NCI-H146 (cell line): ENCODE measurements at regions not wholly inside any gene's neighbourhood (a gene's known extent, or its start where the extent isn't known, plus 50 kb on each side); places are given as distances from the start of the nearest gene placed in this dataset.

Experiments used
- DNase-seq: peaks from one replicate; lab custom pipeline; 2025; lab: John Stamatoyannopoulos, UW

DNA sequence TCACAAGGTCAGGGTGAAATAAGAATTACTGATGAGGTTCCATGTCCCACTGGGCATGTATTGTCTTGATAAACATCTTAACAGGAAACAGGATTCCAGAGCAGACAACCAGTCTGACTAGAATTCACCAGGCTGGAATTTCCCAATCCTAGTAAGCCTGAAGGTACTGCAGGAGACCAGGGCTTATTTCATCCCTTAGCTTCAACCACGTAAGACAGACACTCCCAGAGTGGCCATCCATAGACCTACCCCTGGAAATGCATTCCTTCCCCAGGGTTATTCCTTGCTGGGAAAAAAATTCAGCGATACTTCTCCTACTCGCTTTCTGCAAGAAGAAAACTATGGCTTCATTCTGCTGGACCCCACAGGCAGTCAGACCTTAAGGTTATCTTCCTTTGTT lies 785.4 kb downstream of the NR2F1-AS1 start:
- DNase-seq: no peak

- DNase-seq: no peak
Observed at GRCh38 chr5:92780057-92780456, 801.0 kb downstream of the NR2F1-AS1 start.

- no peak for DNase-seq
Observed at GRCh38 chr5:92779536-92779935, 801.5 kb downstream of the NR2F1-AS1 start.

DNA sequence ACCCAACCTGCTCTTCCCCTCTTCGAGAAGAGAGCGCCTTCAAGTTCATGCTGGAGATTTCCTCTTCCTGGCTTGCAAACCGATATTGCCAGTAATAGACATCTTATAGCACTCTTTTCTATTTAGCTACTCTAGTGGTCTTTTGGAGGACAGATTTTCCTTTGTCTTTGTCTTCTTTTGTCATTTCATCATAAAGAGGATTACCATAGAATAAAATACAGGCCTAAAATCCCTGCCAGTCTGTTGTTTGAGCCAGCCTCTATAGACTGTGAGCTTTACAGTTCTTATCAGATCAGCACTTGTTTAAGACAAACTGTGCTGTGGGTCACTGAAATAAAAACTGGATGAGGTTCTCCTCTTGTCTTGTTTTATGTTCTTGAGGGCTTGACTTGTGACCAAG lies 802.8 kb downstream of the NR2F1-AS1 start:
- no peak for DNase-seq

DNA sequence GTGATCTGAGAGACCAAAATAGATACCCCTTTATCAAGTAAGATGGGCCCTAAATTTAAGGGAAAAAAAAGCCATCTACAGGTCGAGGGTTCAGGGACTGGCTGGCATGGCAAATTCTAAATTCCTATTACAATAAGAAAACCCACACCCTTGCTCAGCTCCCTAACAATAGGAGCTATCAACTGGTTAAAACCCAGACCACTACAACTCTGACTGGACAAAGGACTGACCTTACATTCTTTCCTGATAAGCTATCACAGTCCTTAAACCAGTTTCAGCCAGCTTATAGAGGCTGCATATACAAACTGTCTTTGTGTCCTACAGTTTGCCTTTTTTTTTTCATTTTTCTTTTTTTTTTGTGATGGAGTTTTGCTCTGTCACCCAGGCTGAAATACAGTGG lies 803.6 kb downstream of the NR2F1-AS1 start:
- DNase-seq: no peak

- no peak for DNase-seq
Observed at GRCh38 chr5:92775711-92776615, 805.1 kb downstream of the NR2F1-AS1 start.

DNA sequence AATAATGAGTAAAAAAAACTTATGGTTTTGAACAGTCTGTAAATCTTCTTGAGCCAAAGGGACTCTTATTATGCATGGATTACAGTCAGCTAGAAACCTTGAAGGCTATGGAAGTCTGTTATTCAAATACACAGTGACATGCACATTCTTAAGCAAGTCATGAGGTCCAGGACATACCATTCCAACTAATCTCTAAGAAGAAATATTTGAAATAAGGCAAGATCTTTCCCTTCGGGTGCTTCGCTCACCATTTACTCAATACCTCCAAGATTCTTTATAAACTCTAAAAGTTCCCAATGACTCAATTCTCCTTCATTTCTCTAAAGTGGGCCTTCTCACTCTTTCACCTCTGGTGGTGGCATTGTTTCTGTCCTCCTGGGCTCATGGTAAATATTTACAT lies 811.0 kb downstream of the NR2F1-AS1 start:
- DNase-seq: no peak

- no peak for DNase-seq
Observed at GRCh38 chr5:92761585-92761984, 819.4 kb downstream of the NR2F1-AS1 start.

- no peak for DNase-seq
Observed at GRCh38 chr5:92760550-92760949, 820.5 kb downstream of the NR2F1-AS1 start.

DNA sequence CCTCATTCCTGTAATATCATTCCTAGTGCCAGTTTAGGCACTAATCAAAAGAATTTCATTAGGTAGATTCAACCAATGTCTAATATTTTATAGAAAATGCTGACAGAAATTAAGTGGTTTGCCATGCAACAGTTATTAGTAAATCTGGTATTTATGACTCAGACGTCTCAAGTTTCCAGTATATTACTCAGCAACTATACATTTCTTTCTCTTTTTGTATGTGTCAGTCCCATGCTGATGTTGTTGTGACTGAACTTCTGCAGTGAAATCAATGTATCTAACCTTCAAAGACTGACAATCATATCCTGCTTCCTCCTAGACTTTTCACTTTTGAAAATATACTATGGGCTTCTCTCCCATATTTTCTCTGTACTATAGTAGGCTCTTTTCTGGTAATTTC lies 822.5 kb downstream of the NR2F1-AS1 start:
- no peak for DNase-seq

- DNase-seq: no peak
Observed at GRCh38 chr5:92749943-92750342, 831.1 kb downstream of the NR2F1-AS1 start.

- no peak for DNase-seq
Observed at GRCh38 chr5:92748072-92748676, 832.8 kb downstream of the NR2F1-AS1 start.

- no peak for DNase-seq
Observed at GRCh38 chr5:92741906-92742305, 839.1 kb downstream of the NR2F1-AS1 start.

DNA sequence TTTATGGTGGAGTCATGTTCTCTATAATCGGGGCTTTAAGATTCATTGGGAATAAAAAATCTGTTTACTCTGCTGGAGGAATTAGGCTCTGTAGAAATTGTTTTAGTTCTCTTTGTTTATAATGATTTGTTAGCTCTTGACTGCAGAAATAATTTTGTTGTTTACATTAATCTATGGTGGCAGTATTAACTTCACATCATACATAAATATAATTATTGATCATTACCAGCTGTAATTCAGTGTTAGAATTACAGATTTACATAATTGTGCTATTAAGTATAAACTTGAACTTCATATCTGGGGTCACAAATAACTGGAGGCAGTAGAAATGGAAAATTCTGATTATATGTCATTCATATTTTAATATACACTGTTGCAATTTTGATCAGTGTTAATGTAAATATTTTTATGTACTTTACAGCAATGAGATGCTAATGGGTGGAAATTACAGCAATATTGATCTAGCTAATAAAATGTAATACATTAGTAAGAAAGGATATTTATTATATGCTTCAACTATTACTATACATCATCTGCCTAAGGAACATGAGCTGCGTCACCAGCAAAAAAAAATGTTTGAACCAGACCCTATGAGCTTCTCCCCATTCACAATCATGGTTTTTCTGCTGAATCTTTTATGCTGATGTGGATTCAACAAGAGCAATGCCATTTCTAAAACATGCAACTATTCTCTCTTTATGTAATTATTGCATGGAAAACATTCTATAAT lies 846.6 kb downstream of the NR2F1-AS1 start:
- DNase-seq: no peak

GRCh38 chr5:92730486-92730885 lies 850.5 kb downstream of the NR2F1-AS1 start:
- no peak for DNase-seq

- no peak for DNase-seq
Observed at GRCh38 chr5:92729088-92729487, 851.9 kb downstream of the NR2F1-AS1 start.

- no peak for DNase-seq
Observed at GRCh38 chr5:92715946-92716520, 865.0 kb downstream of the NR2F1-AS1 start.

DNA sequence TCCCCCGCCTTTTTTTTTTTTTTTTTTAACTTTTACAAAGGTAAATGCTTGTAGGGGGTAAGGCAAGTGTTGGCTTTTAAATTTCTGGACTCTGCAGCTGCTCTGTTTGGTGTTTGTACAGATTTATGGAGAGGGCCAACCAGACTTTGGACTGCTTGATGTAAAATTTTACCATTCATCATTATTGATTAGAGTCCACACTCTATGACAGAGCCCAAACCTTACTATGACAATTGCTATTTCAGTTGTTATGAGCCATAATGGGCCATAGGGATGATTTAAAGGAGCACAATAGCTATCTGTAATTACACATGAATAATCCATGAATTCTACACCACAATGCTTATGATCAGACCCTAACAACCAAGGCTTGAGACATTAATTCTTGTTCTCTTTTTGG lies 867.2 kb downstream of the NR2F1-AS1 start:
- DNase-seq: no peak

- DNase-seq: no peak
Observed at GRCh38 chr5:92713335-92713743, 867.7 kb downstream of the NR2F1-AS1 start.

GRCh38 chr5:92711956-92712355 lies 869.1 kb downstream of the NR2F1-AS1 start:
- DNase-seq: no peak

- no peak for DNase-seq
Observed at GRCh38 chr5:92704590-92704989, 876.4 kb downstream of the NR2F1-AS1 start.

DNA sequence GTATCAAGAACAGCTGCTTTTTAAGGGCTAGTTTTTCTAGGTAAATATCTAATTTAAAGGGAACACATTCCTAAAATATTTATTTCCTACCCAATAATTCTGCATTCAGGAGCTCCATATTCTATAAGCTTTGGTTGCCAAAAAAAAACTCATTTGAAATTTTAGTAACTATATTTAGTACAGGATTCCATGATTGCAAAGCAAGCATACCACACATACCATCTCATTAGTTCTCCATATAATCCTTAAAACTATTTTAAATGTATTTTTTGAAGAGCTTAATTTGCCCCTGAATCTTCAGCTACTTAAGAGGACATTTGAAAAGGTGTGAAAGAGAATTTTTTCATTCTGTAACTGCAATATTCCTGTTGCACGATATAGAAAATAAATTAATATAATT lies 877.0 kb downstream of the NR2F1-AS1 start:
- DNase-seq: no peak
